GM12878 (cell line): ENCODE measurements at regions not wholly inside any gene's neighbourhood (a gene's known extent, or its start where the extent isn't known, plus 50 kb on each side); places are given as distances from the start of the nearest gene placed in this dataset.

Source experiments
- ATAC-seq: fragments of 200-7000 bp; cut with Tn5 transposase; 3 replicates; pipeline ENCODE4 v1.9.1; 2020; ENCODE audit warnings: mild to moderate bottlenecking, moderate library complexity
- BruUV-seq: library from RNA; stranded (reverse); fragments of 400-500 nt; replicated peaks from 2 replicates; lab custom pipeline; 2021; lab: Mats Ljungman, UMichigan
- CTCF ChIA-PET: fragments of 300-600 bp; sonication (Branson Sonifier 250); formaldehyde crosslinking; extraction: SDS; loops from one replicate; lab custom pipeline; 2021; ENCODE audit warnings: inconsistent platforms; lab: Yijun Ruan, JAX
- POLR2A ChIA-PET: fragments of 350-600 bp; formaldehyde crosslinking; extraction: SDS; loops from one replicate; lab custom pipeline; 2021; ENCODE audit warnings: inconsistent platforms; lab: Charles Lee
- RAD21 ChIA-PET: fragments of 300-600 bp; sonication (Branson Sonifier 250); formaldehyde crosslinking; loops from one replicate; lab custom pipeline; 2023; ENCODE audit warnings: antibody characterized with exemption; ENCODE audit not compliant: unreplicated experiment; lab: Charles Lee
- SMC1A ChIA-PET: fragments of 300-600 bp; sonication (Branson Sonifier 250); formaldehyde crosslinking; loops from one replicate; lab custom pipeline; 2023; ENCODE audit not compliant: unreplicated experiment, uncharacterized antibody; lab: Charles Lee
- DNase-seq: peaks from one replicate; pipeline ENCODE4 v3.0.0-alpha.2; 2011; ENCODE audit warnings: low read depth, low spot score
- FAIRE-seq: peaks from 3 replicates; lab custom pipeline; 2011; peaks lifted over from hg19 to GRCh38; lab: Jason Lieb, UNC
- H2AFZ ChIP-seq: 2 replicates; pipeline ENCODE4 v1.6.0; 2011; ENCODE audit warnings: low read depth, low read length, control low read depth; ENCODE audit not compliant: control insufficient read depth
- H3K27ac ChIP-seq: 2 replicates; pipeline ENCODE4 v1.5.1; 2011; ENCODE audit warnings: control low read depth; ENCODE audit not compliant: control insufficient read depth, insufficient read depth
- H3K27me3 ChIP-seq, 2 experiments: replicated peaks in 1 of 2; 2 replicates each; pipeline versions ENCODE4 v1.6.0 to v1.6.1; 2011; ENCODE audit warnings: low read length in 1 of 2; ENCODE audit not compliant: control insufficient read depth in 2 of 2, insufficient read depth in 2 of 2
- H3K36me3 ChIP-seq, 2 experiments: 2 replicates each; pipeline ENCODE4 v1.5.1; 2011; ENCODE audit warnings: low read length in 1 of 2; ENCODE audit not compliant: control insufficient read depth in 2 of 2, insufficient read depth in 2 of 2
- H3K4me1 ChIP-seq: 2 replicates; pipeline ENCODE4 v1.6.1; 2011; ENCODE audit warnings: mild to moderate bottlenecking, low read length, moderate library complexity, mixed read lengths; ENCODE audit not compliant: control insufficient read depth, insufficient read depth
- H3K4me2 ChIP-seq: 2 replicates; pipeline ENCODE4 v1.6.0; 2011; ENCODE audit warnings: control low read depth; ENCODE audit not compliant: control insufficient read depth, insufficient read depth
- H3K4me3 ChIP-seq: fragments of 200-600 bp; sonication (generic); 2 replicates; pipeline ENCODE4 v1.5.1; 2016
- H3K79me2 ChIP-seq: 2 replicates; pipeline ENCODE4 v1.6.0; 2011; ENCODE audit warnings: low read length; ENCODE audit not compliant: control insufficient read depth, insufficient read depth
- H3K9ac ChIP-seq: 2 replicates; pipeline ENCODE4 v1.8.0; 2011; ENCODE audit warnings: low read length, control low read depth, mixed read lengths; ENCODE audit not compliant: control insufficient read depth, insufficient read depth
- H3K9me3 ChIP-seq: replicated peaks from 3 replicates; pipeline ENCODE4 v1.5.1; 2011; ENCODE audit warnings: mild to moderate bottlenecking, low read length; ENCODE audit not compliant: control insufficient read depth, insufficient read depth
- H4K20me1 ChIP-seq: 2 replicates; pipeline ENCODE4 v1.6.0; 2011; ENCODE audit not compliant: control insufficient read depth, insufficient read depth
- CREM ChIP-seq: IDR thresholded peaks from 2 replicates; pipeline ENCODE4 v1.6.1; 2014; ENCODE audit warnings: antibody characterized with exemption, low read depth
- GABPA ChIP-seq: IDR thresholded peaks from 2 replicates; pipeline ENCODE4 v1.6.1; 2014; ENCODE audit warnings: antibody characterized with exemption, low read depth, mild to moderate bottlenecking, inconsistent platforms
- GATAD2B ChIP-seq: fragments of 450-650 bp; conservative IDR thresholded peaks from 2 replicates; pipeline ENCODE4 v1.6.1; 2017; ENCODE audit warnings: low read depth, mild to moderate bottlenecking, moderate library complexity
- HDGF ChIP-seq: fragments of 450-650 bp; IDR thresholded peaks from 2 replicates; pipeline ENCODE4 v1.6.1; 2016; ENCODE audit warnings: antibody characterized with exemption
- HSF1 ChIP-seq: fragments of 150-350 bp; IDR thresholded peaks from 2 replicates; pipeline ENCODE4 v1.6.1; 2014; ENCODE audit warnings: mild to moderate bottlenecking, low read depth, low read length
- KDM1A ChIP-seq: fragments of 200-600 bp; sonication (generic); IDR thresholded peaks from 2 replicates; pipeline ENCODE4 v1.6.1; 2016; ENCODE audit warnings: borderline replicate concordance
- MYB ChIP-seq: fragments of 150-350 bp; IDR thresholded peaks from 2 replicates; pipeline ENCODE4 v1.6.1; 2014; ENCODE audit warnings: mild to moderate bottlenecking, low read depth, low read length, borderline replicate concordance
- NBN ChIP-seq: fragments of 450-650 bp; IDR thresholded peaks from 2 replicates; pipeline ENCODE4 v1.6.1; 2016
- NR2C1 ChIP-seq: fragments of 450-650 bp; IDR thresholded peaks from 2 replicates; pipeline ENCODE4 v1.6.1; 2017; ENCODE audit warnings: antibody characterized with exemption, mild to moderate bottlenecking, moderate library complexity
- NRF1 ChIP-seq: conservative IDR thresholded peaks from 2 replicates; pipeline ENCODE4 v1.6.1; 2011; ENCODE audit warnings: mild to moderate bottlenecking, low read depth, low read length, improper control_type of control experiment
- POLR2A ChIP-seq: IDR thresholded peaks from 2 replicates; pipeline ENCODE4 v1.6.1; 2011; ENCODE audit warnings: low read depth, mild to moderate bottlenecking, low read length
- POLR2AphosphoS5 ChIP-seq: IDR thresholded peaks from 2 replicates; pipeline ENCODE4 v1.6.1; 2011; ENCODE audit warnings: mild to moderate bottlenecking, low read length, inconsistent platforms
- SIN3A ChIP-seq: IDR thresholded peaks from 2 replicates; pipeline ENCODE4 v1.6.1; 2012; ENCODE audit warnings: low read depth, low read length, improper control_type of control experiment
- SIX5 ChIP-seq: IDR thresholded peaks from 2 replicates; pipeline ENCODE4 v1.6.1; 2011; ENCODE audit warnings: mild to moderate bottlenecking, low read depth, low read length, moderate library complexity; ENCODE audit not compliant: severe bottlenecking
- SMAD5 ChIP-seq: IDR thresholded peaks from 2 replicates; pipeline ENCODE4 v1.6.1; 2016; ENCODE audit warnings: antibody characterized with exemption, low read depth
- STAT3 ChIP-seq: IDR thresholded peaks from 2 replicates; pipeline ENCODE4 v1.6.1; 2011; ENCODE audit warnings: low read depth, low read length, improper control_type of control experiment
- YBX1 ChIP-seq: fragments of 450-650 bp; IDR thresholded peaks from 2 replicates; pipeline ENCODE4 v1.6.1; 2016; ENCODE audit warnings: antibody characterized with exemption
- YY1 ChIP-seq: IDR thresholded peaks from 2 replicates; pipeline ENCODE4 v1.6.1; 2011; ENCODE audit warnings: low read depth, mild to moderate bottlenecking, low read length
- ZBED1 ChIP-seq: IDR thresholded peaks from 2 replicates; pipeline ENCODE4 v1.6.1; 2016; ENCODE audit warnings: borderline replicate concordance
- ZNF217 ChIP-seq: fragments of 450-650 bp; IDR thresholded peaks from 2 replicates; pipeline ENCODE4 v1.6.1; 2017; ENCODE audit warnings: antibody characterized with exemption, mild to moderate bottlenecking
- ZNF384 ChIP-seq: IDR thresholded peaks from 2 replicates; pipeline ENCODE4 v1.6.1; 2012; ENCODE audit warnings: low read depth, mild to moderate bottlenecking, low read length, improper control_type of control experiment, borderline replicate concordance
- WGBS: methylation state at CpG from one replicate; pipeline ENCODE4 v1.1.6; 2016; ENCODE audit warnings: low lambda C conversion rate; ENCODE audit not compliant: insufficient replicate concordance, insufficient coverage; ENCODE audit errors: missing lambda C conversion rate; 5-methylcytosine and 5-hydroxymethylcytosine counted together
- in situ Hi-C: fragments of 300-500 bp; cut with MboI; formaldehyde crosslinking; loops from 9 replicates; pipeline ENCODE4 v1.14.3; 2018; ENCODE audit warnings: mixed read lengths
- intact Hi-C: fragments of 100-400 bp; cut with micrococcal nuclease; formaldehyde crosslinking; loops from one replicate; pipeline ENCODE4 v1.14.2; 2022; ENCODE audit not compliant: unreplicated experiment

GRCh38 chr11:134486704-134487103 is 74.7 kb upstream of the B3GAT1 start (continued):
- TF ChIP-seq HSF1 (no peak), SIX5 (no peak)

- Histone ChIP-seq H3K9me3 (no peaks in the 10 kb centered on the region), H3K4me1 (no peaks in the 10 kb centered on the region), H3K4me3 (no peak overlapping the region), H3K4me2 (no peak overlapping the region), H3K9ac (no peak overlapping the region), H3K27ac (no peak overlapping the region), H2AFZ (no peak overlapping the region), H3K79me2 (no peaks in the 10 kb centered on the region), H3K36me3 (no peaks in the 10 kb centered on the region), H3K27me3 (no peaks in the 10 kb centered on the region; a peak in 2 of 4 replicates), H4K20me1 (no peaks in the 10 kb centered on the region)
- 8% methylated on average over 11 of the region's 11 CpGs for WGBS
- intact Hi-C loops (no loop called here), in situ Hi-C loops (no loop called here)
- ChIA-PET RAD21 (no interaction called here), POLR2A (no interaction called here), SMC1A (no interaction called here), CTCF (no interaction called here)
- TF ChIP-seq NRF1: no peak
- TF ChIP-seq ZBED1: no peak
- TF ChIP-seq POLR2A: no peak
- no peak for TF ChIP-seq GABPA
- TF ChIP-seq GATAD2B: no peak
- TF ChIP-seq NBN: no peak
- no peak for TF ChIP-seq SMAD5
- no peak for TF ChIP-seq NR2C1
- no peak for TF ChIP-seq KDM1A
- TF ChIP-seq POLR2AphosphoS5: no peak
- TF ChIP-seq ZNF217: no peak
- no peak for TF ChIP-seq YBX1
- TF ChIP-seq MYB: no peak
- no peak for TF ChIP-seq YY1
- no peak for TF ChIP-seq HDGF
- no peak for TF ChIP-seq STAT3
- TF ChIP-seq CREM: no peak
- no peak for TF ChIP-seq ZNF384
- TF ChIP-seq SIN3A: no peak
- no peak for DNase-seq
- BruUV-seq: no TSS peak
- no peak for FAIRE-seq
- ATAC-seq: no peak
Observed at GRCh38 chr11:134486106-134486505, 74.1 kb upstream of the B3GAT1 start.
